Stimulated activated CD8-positive, alpha-beta memory T cell treated with anti-CD3 and anti-CD28 coated beads, Interleukin-2, amount 100 ng/mL, for 1 hour (primary cell): ENCODE measurements at regions not wholly inside any gene's neighbourhood (a gene's known extent, or its start where the extent isn't known, plus 50 kb on each side); places are given as distances from the start of the nearest gene placed in this dataset.

Experiments
- DNase-seq, 2 donors: peaks; one replicate each; pipeline ENCODE4 v3.0.0-alpha.2; 2020; ENCODE audit warnings: low read depth in 2 of 2

GRCh38 chr3:70899816-70900215 lies 587.4 kb upstream of the MDFIC2 start:
- DNase-seq, result no peak

DNA sequence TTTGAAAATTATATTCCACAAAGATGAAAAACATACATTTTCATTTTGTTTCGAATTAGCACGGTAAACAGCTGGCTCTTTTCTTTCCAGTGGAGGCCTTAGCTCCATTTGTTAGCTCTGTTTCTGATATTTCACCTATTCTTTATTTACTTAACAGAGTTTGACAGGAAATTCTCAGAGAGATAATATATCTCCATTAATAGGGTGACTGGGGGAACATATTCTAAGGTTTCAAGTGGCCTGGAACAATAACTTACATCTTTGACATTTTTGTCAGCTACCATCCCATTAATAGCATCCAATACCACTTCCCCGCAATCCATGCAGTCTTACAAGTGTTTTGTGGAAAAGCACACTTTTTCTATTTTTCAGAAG lies 577.6 kb upstream of the MDFIC2 start:
- DNase-seq, result no peak

DNA sequence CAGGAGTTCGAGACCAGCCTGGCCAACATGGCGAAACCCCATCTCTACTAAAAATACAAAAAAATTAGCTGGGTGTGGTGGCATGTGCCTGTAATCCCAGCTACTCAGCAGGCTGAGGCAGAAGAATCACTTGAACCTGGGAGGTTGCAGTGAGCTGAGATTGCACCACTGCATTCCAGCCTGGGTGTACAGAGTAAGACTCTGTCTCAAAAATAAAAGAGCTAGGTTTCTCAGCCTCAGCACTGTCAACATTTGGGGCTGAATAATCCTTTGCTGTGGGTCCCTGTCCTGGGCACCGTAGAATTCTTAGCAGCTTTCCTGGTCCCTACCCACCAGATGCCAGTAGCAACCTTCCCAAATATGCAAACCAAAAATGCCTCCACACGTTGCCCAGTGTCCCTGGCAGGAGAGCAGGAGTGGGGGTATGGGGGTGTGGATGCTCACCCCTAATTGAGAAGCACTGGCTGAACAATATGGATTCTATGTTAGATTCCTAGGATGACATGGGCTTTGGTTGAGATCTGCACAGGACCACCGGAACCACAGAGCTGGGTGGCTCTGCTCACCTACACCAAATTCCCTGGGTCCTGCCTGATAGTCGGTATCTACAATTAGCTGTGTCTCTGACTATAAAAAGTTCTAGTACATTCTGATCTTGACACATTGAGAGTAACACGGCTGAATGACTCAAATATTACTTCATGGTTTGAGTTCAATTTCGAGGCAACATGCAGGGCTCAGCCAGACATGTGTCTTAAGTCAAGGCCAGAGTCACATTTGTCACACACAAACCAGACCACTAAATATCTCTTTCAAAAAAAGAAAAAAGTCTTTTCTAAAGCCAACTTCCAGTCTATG lies 577.0 kb upstream of the MDFIC2 start:
- no peak for DNase-seq

DNA sequence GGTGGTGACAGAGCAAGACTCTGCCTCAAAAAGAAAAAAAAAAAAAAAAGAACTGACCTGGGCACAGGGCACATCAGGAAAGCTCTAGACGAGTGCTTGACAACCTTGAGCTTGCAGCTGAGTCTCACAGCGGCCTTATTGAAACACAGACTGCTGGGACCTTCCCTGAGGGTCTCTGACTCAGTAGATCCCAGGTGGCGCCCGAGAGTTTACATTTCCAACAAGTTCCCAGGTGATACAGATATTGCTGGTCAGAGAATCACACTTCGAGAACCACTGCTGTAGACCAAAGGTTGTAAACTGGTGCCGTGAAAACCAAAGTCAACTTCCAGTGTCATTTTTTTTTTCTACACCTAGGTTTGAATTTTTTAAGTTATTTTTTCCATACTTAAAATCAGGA lies 573.2 kb upstream of the MDFIC2 start:
- DNase-seq, result no peak

- no peak for DNase-seq
These were observed 569.7 kb upstream of the MDFIC2 start for GRCh38 chr3:70882104-70882503.

DNA sequence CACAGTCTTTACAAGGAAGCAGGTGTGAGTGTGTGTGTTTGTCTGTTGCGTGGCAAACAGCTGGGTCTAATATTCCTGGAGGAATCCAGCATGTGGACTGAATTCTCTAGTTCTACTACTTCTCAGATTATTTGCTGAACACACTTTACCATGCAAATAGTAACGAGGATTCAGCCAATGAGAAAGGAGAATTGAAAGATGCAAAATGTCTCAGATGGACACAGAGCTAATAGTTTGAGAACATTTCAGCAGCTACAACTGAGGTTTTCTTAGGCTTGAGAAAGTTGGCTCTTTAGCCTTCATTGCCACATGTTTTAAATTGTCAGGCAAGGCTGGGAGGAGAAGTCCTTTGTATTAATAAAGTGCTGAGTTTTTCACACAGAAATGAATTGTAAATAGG lies 568.0 kb upstream of the MDFIC2 start:
- DNase-seq, result no peak

DNA sequence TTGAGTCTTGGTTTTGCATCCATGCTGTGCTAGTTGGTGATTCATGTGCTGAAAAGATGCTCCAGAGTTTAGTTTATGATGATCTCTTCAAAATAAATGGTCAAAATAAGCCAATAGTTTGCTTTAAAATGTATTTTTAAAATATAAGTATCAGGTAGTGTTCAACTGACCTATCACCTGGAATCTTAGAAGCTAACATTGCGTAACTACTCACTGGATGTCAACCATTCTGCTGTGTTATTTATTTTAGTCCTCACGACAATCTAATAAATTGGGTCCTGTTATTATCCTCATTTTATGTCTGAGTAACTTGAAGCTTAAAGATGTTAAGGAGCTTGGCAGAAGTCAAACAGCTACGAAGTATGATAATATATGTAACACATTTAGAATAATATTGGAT lies 563.7 kb upstream of the MDFIC2 start:
- no peak for DNase-seq

DNA sequence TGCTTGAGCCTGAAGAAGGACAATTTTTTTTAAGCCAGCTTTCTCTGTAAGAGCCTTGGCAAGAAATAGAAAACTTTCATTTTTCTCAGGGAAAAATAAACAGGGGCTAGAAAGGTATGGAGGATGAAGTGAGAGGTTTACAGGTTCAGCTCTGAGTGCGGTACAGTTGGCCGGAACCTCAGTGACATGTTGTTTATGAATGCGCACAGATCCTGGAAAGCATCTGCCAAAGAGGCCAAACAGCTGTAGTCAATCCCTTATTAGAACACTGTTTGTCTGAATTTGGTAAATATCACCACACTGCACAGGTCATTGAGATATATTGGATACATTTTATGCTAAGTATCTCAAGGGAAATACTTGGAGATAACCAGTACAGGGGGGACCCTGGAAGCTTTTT lies 561.8 kb upstream of the MDFIC2 start:
- no peak for DNase-seq

- no peak for DNase-seq
These were observed 561.2 kb upstream of the MDFIC2 start for GRCh38 chr3:70873686-70874085.

GRCh38 chr3:70871909-70872656 lies 559.6 kb upstream of the MDFIC2 start:
- no peak for DNase-seq

- DNase-seq, result no peak
These were observed 558.1 kb upstream of the MDFIC2 start for GRCh38 chr3:70870576-70870975.

GRCh38 chr3:70868561-70868960 lies 556.1 kb upstream of the MDFIC2 start:
- DNase-seq, result no peak

- DNase-seq, result no peak
These were observed 550.6 kb upstream of the MDFIC2 start for GRCh38 chr3:70863049-70863448.

- DNase-seq, result no peak
These were observed 549.4 kb upstream of the MDFIC2 start for GRCh38 chr3:70861855-70862254.

- DNase-seq, result no peak
These were observed 548.8 kb upstream of the MDFIC2 start for GRCh38 chr3:70861234-70861633.

DNA sequence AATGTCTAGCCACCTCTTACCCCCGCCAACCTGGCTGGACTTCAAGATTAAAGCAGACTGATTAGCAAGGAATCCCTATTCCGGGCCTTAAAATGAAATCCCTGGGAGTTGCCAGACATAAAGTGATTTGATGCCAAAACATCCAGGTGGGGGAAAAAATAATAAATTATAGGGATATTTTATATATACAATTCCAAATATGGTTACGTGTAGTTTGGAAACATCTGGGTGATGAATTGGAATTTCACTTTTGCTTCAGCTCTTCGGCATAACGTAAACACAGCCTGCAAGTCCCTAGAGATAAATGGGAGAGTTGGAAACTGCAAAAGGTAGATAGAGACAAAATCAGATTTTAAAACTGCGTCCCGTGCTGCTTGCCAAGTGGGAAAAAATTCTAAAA lies 545.5 kb upstream of the MDFIC2 start:
- no peak for DNase-seq

GRCh38 chr3:70856414-70857162 lies 544.1 kb upstream of the MDFIC2 start:
- DNase-seq, result no peak

DNA sequence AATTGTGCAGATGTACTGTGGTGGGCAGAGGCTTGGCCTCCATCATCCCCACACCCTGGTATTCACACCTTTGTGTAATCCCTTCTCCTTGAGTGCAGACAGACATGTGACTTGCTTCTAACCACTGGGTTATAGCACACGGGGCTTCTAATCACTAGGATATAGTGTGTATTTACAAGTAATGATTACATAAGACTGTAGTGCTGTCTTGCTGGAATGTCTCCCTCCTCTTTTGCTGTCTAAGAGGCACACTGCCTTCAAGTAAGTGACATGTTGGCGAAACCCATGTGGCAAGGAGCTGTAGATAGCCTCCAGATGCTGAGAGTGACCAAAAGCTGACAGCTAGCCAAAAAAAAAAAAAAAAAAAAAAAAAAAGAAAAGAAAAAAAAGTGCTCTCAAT lies 542.7 kb upstream of the MDFIC2 start:
- no peak for DNase-seq

DNA sequence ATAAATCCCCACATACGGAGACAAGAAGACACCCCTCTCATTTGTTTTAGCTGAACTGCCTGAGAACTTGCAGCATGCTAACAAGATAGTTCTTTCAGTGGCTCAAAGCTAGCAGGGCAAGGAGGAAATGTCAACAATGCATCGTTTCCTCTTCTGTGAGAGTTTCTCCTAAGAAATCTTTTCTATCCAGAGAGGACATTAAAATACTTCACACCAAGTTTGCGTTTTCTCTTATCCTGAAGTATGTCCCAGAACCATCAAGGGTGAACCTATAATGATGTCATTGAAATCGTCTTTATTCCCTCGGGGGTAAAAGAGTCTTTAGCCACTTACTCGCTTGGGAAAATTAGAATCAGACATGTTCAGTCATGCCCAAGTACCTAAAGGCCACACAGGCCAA lies 541.7 kb upstream of the MDFIC2 start:
- DNase-seq, result no peak

DNA sequence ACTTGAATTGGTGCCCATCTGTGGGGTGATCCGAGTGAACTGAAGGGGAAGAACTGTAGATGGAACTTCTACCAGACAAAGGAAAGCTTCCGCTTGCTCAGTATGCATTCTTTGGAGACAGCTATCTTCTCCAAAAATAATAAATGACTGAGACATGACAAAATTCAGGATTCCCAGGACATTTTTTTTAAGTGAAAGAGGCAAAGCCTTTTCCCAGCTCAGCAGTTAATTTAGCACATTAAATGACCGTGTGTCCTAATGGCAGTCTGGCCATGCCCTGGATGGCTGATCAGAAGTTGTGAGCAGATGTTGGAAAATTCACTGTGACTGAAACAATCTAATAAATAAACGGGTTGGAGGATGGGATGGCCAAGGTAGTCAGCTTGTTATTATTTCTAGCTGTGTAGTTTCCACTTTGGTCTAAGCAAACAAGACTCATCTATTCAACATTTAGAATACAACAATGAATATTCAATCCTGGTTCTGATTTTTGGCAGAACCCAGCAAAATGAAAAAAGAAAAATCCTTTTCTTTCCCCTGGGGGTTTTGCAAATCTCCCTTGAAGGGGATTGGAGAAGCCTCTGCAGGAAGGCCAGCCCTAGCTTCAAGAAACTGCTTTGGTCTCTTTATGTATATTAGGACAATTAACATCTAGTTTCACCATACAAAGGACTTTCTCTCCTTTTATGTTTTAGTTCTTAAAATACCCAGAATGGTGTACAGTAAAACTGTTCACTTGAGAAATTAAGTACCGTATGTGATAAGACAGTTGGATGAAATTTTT lies 540.9 kb upstream of the MDFIC2 start:
- DNase-seq, result no peak

GRCh38 chr3:70849911-70850699 lies 537.7 kb upstream of the MDFIC2 start:
- no peak for DNase-seq
